DMS153 treated with DMSO at 0.1 percent for 48 hours (cell line): ENCODE measurements at regions not wholly inside any gene's neighbourhood (a gene's known extent, or its start where the extent isn't known, plus 50 kb on each side); places are given as distances from the start of the nearest gene placed in this dataset.
"Not testable (repeated sequence)": the region's sequence is repeated elsewhere in the genome, so short reads cannot be mapped to it uniquely, and the experiment has no call there.

Experiments used
- DNase-seq: peaks from one replicate; lab custom pipeline; 2025; ENCODE audit not compliant: unreplicated experiment; lab: John Stamatoyannopoulos, UW

- DNase-seq = no peak
These were observed 502.2 kb upstream of the LMCD1 start for GRCh38 chr3:7999384-7999783.

DNA sequence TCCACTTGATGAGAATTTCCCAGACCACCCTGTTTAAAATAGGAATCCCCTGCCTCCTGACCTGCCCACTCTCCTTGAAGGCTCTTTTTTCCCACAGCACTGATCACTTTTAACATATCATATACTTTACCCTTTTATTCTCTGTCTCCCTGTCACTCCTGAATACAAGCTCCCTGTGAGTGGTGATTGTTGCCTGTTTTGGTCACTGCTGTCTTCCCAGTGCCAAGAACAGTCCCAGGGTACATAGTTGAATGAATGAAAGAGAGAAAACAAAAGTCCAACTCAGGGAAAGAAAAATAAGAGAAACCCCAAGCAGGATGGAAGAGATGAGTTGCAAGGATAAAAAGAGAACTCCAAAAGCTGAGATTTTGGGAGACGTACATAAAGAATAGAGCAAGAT is 500.3 kb upstream of the LMCD1 start:
- DNase-seq = no peak

DNA sequence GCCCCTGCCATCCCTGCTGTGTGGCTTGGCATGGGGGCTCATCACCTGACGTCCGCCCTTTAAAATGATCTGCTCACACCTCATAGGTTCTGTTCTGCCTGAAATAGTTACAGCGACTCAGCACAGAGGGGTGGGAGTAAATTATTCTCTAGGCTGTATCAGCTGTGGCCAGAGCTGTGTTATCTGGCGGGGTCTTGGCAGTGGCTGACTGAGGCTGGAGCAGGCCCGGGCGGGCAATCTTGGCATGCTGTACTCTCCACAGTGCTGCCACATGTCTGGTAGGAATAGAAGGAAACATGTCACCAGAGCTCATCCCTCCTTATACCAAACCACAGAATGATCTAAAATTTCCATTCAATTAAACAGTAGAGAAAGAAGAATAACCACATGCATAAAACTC is 499.9 kb upstream of the LMCD1 start:
- DNase-seq = no peak

DNA sequence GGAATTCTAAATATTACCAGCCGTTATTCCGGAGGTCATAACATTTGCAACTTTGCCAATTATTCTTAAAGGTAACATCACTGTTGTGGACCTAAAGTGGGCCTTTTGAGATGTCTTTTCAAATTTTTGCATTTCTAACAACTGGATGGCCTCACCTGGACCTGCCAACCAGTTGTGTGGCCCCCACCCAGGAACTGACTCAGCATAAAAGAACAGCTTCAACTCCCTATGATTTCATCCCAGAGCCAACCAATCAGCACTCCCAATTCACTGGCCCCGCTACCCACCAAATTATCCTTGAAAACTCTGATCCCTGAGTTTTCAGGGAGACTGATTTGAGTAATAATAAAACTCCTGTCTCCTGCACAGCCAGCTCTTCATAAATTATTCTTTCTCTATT is 489.7 kb upstream of the LMCD1 start:
- no peak for DNase-seq

GRCh38 chr3:8020047-8020841 is 481.4 kb upstream of the LMCD1 start:
- DNase-seq = no peak

DNA sequence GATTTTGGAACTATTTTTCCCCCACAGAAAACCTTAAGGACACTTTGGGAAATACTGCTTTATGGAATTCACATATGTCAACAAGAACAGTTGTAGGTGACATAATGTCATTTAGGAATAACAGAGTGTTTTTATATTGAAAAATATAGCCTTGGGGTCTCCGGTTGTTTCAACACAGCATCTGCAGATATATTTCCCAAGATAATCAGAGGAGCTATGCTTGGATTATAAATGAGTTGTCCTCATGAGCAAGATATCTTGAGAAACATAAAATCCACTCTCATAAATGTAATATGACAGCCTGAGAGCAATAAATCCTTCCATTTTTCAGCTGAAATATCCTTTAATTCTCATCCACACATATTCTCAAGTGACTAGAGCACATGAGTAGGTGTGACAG is 473.7 kb upstream of the LMCD1 start:
- no peak for DNase-seq

DNA sequence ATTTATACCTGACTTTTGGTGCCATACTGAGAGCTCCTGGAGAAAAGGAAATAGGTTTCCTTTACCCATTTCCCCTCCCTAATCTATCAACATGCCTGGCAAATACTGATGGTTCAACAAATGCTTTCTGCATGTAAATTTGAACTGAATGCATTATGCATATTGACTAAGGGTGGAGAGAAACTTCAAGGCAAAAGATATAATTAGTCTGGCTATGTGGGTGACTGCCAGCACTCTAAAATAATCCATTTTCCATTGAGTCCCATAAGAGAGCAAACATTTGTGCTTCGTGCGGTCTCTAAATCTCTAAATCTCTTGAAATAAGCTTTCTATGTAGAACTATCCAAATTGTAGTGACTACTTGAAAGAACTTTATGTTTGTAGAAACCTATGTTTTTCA is 451.3 kb upstream of the LMCD1 start:
- no peak for DNase-seq

DNA sequence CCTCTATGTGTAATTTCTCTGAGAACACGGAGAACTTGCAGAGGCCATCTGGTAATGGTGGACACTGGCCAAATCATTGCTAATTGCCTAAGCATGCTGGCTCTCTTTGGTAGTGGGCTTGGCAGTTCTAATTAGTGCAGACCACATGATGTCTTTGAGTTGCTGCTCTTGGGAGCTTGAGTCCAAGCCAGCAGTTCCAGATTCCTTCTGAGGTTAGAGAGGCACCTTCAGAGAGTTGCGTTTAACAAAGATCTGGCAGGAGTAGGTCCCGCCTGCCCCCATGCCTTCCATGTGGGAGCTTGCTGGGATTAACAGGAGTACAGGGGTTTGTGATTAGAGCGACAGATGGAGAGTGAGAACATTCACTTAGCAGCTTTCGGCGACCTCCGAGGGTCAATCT is 449.0 kb upstream of the LMCD1 start:
- no peak for DNase-seq

- not testable (repeated sequence) for DNase-seq
These were observed 433.5 kb upstream of the LMCD1 start for GRCh38 chr3:8068135-8068534.

DNA sequence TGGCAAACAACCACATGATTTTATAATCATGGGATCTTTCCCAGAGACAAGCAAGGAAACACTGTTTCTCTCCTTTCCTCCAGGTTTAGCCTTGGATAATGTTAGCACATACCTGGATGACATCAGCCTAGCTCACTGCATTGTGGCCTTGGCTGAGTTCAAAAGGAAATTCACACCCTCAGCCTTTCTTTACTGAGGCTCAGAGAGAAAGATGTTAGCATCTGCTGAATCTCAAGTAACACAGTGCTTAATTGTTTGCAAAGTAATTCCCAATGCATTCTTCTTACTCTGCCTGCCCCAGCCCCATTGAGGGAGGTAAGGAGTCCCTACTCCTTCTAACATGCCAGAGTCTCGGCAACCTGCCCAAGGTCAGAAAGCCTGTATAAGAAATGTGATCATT is 432.2 kb upstream of the LMCD1 start:
- no peak for DNase-seq

DNA sequence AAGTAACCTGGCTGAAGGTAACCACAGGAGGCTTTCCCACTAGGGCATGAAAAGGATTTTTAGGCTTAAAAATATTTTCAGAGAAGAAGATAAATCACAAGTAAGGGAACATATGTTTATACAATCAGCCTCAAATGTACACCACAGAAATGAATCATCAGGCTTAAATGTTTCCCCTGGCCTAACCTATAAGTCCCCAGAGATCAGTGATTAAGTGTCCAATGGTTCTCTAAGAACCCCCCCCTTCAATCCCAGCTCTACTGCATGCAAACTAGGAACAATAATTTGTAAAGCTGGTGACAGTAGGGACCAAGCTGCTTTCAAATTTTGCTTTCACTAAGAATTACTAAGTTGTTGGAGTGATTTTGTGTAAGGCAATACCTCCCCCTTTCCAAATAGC is 431.6 kb upstream of the LMCD1 start:
- no peak for DNase-seq

DNA sequence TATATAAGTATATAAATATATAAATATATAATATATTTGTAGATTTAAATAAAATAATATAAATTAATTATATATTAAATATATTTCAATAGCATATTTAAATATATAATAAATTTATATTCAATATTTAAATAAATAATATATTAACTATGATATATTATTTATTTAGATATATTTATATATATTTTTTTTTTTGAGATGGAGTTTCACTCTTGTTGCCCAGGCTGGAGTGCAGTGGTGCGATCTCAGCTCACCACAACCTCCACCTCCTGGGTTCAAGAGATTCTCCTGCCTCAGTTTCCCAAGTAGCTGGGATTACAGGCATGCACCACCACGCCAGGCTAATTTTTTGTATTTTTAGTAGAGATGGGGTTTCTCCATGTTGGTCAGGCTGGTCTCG is 426.9 kb upstream of the LMCD1 start:
- not testable (repeated sequence) for DNase-seq

- no peak for DNase-seq
These were observed 424.5 kb upstream of the LMCD1 start for GRCh38 chr3:8077126-8077525.

GRCh38 chr3:8080464-8080863 is 421.2 kb upstream of the LMCD1 start:
- DNase-seq = no peak

DNA sequence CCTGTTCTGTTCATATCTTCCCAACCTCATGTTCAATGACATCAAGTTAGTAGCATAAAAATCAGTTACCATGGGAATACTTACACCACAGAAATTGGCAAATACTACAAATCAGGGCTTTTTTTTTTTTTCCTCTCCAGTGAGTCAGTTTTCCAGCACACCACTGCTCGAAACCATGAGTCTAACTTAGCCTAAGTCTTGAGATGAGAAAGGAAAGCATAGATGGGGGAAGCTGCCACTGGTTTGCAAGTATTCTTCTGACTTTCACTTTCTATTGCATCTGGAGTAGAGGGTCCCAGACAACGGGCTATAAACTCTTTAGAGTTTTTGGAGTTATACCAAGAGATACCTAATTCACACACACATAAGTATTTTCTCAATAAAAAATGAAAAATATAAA is 416.1 kb upstream of the LMCD1 start:
- DNase-seq = no peak

- DNase-seq = no peak
These were observed 413.7 kb upstream of the LMCD1 start for GRCh38 chr3:8087951-8088350.

DNA sequence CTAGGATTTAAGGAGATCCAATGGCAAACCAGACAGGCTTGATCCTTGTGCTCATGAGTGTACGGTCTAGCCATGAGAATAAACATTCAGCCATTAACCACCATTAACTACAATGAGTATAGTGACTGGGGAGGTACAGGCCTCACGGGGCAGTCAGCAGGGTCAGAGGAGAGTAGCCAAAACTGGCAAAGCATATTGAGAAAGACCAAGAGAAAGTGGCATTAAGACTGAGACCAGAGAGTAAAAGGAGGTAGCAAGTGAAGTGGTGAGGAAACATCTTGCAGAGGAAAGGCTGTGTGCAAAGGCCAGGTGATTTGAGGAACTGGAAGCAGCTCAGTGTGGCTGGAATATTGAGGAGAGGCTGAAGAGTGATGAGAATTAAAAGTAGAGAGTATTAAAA is 407.2 kb upstream of the LMCD1 start:
- no peak for DNase-seq

GRCh38 chr3:8095724-8096123 is 405.9 kb upstream of the LMCD1 start:
- DNase-seq = no peak

DNA sequence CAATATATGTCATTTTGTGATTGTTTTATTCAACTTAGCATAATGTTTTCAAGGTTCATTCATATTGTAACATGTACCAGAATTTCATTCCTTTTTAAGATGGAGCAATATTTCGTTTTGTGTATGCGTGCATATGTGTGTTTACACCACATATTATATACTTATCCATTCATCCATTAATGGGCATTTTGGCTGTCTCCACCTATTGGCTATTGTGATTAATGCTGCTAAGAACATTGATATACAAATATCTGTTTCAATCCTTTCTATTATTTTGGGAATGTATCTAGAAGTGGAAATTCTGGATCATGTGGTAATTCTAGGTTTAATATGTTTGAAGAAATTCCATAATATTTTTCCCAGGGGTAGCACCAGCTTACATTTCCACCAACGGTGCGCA is 403.9 kb upstream of the LMCD1 start:
- no peak for DNase-seq

GRCh38 chr3:8103954-8104353 is 397.7 kb upstream of the LMCD1 start:
- DNase-seq = no peak

- no peak for DNase-seq
These were observed 394.7 kb upstream of the LMCD1 start for GRCh38 chr3:8106921-8107320.

DNA sequence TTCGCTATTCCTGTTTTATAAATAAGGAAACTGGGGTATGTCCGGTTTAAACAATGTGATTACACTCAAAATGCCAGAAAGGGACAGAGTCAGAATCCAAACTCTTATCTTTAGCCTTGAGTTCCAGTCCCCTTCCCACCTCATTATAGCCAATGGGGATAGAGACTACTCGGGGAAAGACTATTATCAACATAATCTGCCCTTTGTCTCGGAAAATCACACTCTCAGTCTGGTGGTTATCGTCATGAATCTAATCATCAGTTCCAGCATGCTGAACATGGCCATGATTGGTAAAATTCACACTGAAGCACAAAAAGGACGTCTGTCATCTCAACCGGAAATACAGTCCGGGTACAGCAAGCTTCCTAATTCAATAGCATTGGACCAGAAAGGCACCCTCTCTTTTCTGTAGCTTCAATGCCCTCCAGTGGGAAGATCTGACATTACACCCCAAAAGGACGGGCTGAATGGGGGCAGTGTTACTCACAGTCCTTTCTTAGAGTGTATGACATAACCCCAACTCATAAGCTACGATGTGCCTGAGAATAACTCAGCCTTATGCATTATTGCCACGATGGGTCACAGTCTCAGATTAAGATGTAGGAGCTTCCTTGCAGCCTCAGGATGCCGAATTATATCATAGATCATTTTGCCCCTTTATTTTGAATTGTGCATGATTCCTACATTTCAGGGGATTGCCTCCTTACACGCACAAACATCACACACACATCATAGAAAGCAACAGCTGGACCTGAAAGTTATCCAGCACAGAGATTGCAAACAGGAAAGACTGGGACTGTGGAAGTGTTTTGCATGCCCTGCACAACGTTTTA is 390.4 kb upstream of the LMCD1 start:
- DNase-seq = peak; percentile 47
